NCI-H446 treated with DMSO at 0.1 percent for 48 hours (cell line): ENCODE measurements at regions not wholly inside any gene's neighbourhood (a gene's known extent, or its start where the extent isn't known, plus 50 kb on each side); places are given as distances from the start of the nearest gene placed in this dataset.

Experiments used
- DNase-seq: peaks from one replicate; lab custom pipeline; 2025; lab: John Stamatoyannopoulos, UW

DNA sequence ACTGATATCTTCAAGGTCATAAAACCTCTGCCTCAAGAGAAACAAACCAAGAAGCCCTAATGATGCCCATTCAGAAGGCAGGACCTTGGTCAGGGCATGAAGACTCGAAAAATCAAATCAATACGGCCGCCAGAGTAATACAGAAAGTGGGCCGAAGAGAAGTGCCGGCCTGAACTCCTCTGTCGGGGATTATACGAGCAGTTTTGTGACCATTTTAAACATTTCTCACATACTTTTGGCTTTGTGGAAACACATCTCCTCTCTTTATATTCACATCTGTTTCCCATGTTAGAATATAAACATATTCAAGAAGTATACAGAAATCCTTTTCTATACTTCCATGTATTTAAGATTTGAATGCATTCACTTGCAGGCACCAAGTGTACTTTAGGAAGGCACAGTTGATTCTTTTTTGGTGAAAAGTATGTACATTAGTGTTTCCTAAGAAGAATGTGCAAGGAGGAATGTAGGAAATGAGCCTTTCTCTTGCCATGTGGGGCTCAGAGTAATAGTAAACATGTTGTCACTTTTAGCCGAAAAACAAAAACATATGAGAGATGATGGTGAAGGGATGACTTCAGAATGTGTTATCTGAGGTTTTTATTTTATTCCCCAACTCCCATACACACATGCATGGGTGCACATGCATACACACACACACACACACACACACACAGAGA lies 707.9 kb upstream of the ID2 start:
- DNase-seq: no peak

DNA sequence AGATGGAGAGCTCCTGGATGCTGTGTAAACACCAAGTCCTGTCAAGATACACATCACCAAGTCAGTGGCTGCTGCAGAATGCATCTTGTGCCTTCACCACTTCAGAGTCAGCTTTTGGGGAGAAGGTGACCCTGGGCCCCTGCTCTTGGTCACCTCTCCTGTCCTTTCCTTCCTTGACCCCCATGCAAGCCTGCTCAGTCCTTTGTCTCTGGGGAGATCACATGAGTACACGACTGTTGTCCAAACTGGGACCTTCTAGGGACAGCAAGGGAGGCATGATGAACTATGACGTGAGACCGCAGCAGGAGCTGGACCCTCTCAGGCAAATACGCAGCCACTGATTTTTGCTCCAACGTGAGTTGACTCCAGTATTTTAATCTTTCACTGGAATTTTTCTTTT lies 706.9 kb upstream of the ID2 start:
- no peak for DNase-seq

DNA sequence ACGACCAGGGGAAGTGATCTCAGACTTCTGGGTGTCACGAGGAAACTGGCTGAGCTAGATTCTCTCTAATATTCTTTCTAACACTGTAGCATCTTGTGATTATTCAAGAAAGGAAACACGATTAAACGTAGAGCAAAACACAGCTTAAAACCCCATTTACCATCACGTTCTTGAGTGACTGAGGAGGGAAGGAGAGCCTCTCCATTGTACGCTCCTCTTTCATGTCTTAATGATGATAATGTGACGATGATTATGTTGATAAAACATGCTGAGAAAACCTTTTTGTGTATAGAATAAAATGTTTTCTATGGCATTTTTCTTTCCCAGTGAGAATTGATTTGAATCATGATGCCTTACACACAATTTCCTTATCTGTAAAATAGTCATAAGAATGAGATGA lies 705.6 kb upstream of the ID2 start:
- no peak for DNase-seq

GRCh38 chr2:7977981-7978380 lies 703.9 kb upstream of the ID2 start:
- DNase-seq: no peak

- no peak for DNase-seq
Measured at GRCh38 chr2:7982054-7982453, 699.8 kb upstream of the ID2 start.

DNA sequence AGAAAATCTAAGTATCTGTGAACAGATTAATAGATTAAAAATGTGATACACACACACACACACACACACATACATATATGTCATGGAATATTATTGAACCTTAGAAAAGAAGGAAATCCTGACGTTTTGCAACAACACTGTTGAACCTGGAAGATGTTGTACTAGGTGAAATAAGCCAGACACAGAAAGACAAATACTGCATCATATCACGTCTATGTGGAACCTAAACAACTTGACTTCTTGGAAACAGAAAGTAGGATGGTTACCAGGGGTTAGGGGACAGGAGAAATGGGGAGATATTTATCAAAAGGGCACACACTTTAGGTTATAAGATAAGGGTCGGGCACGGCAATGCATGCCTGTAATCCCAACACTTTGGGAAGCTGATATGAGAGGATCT lies 698.4 kb upstream of the ID2 start:
- no peak for DNase-seq

DNA sequence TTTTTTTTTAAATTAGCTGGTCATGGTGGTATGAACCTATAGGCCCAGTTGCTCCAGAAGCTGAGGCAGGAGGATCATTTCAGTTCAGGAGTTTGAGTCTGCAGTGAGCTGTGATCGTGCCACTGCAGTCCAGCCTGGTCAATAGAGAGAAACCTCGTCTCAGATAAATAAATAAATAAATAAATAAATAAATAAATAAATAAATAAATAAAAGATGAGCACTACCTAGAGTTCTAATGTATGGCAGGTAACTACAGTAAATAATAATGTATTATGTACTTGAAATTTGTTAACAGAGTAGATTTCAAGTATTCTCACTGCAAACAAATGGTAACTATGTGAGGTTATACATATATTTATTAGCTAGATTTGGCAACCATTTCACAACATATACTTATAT lies 697.9 kb upstream of the ID2 start:
- no peak for DNase-seq

DNA sequence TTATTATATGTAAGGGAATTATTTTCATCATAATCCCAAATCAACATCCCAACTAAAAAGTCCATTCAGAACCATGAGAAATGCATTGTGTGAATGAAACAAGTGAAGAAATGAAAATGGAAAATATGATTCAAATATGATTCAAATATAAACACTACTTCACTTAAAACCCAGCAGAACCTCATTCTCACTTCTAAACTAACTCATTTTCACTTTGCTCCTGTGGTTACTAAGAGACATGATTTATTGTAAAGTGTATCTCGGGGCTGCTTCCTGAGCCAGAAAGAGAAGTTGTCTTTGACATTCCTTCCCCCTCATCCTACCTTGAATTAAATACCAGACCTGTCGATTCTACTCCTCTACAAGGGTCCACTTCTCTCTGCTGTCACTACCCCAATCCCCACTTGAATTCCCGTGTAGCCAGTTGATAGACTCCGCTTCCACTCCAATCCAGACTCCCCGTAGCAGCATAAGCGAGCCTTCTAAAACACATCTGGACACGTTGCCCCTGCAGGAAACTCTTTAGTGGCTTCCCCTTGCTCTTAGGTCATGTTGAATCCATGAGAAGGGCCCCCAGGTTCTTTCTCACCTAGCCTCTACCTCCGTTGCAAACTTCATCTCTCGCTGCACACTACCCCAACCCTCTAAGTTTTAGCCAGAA lies 697.0 kb upstream of the ID2 start:
- DNase-seq: no peak

GRCh38 chr2:7986431-7986830 lies 695.4 kb upstream of the ID2 start:
- no peak for DNase-seq

DNA sequence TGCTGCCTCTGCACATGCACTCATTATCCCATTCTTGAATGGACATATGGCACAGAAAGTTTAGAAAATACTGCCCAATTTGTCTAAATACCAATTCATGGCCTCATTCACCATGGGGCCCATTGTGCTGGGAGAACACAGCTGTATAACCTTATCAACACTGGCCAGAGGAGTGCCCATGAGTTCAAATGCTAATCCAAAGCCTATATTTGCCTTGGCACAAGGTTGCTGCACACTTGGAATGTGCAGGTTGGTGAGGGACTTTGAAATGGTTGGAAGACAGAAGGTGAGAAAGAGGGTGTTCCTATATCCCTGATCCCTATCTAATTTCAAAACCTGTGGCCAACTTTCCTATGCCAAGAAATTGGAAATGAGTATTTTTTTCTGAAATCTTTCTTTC lies 693.9 kb upstream of the ID2 start:
- DNase-seq: no peak

DNA sequence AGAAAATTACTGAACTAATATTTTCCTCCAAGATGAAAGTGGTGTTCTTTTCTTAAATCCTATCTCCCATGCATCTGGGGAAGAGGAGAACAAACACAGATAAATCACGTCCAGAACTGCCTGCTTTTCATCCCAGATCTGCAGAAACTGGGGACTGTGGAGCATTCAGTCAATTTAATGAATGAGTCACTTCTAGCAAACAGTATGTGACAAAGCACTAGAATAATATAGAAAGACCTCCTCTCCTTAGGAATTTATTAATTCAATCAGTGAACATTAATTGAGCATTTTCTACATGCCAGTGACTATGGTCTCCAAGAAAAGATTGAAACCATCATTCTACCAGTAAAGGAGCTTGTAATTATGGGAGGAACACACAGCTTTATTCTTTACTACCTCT lies 693.4 kb upstream of the ID2 start:
- DNase-seq: no peak

GRCh38 chr2:7989823-7990222 lies 692.0 kb upstream of the ID2 start:
- no peak for DNase-seq

DNA sequence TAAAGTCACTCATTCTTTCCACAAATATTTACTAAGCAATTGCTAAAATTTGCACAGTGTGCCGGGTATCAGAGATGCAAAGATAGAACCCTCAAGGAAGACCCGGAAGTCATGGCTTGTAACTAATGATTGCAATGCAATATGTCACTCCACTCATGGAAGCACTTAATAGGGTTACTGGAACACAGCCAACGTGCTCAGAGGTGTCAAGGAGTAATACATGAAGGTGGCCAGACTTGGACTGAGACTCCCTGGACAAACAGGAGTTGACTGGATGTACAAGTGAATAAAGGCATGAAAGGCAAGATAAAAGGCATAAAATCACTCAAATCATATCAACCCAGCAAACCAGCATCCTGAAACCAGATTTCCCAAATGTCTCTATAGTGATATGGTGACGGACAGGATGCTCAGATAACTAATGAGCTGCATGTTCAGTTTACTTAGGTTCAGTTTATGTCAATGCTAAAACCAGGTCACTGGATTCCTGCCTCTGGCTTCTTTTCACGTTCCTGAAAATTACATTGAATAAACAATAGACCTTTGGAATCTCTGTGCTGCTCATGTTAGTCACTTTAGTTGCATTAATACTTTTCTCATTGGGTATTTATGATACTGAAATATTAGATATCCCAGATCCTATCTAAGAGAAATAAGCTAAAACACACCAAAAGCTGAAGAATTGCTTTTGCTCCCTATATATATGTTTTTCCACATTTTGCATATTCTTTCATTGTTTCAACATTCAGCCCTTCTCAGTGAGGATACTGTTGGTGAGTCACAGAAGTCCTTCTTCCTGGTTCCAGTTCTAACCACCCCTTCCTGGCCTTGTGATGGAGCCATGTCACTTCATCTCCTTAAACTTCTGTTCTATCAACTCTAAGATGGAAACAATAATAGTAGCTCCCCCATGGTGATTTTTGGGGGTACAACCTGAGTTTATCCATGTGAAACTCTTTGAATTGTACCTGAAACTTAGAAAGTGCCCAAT lies 688.9 kb upstream of the ID2 start:
- DNase-seq: no peak

GRCh38 chr2:7994397-7994951 lies 687.4 kb upstream of the ID2 start:
- DNase-seq: no peak

DNA sequence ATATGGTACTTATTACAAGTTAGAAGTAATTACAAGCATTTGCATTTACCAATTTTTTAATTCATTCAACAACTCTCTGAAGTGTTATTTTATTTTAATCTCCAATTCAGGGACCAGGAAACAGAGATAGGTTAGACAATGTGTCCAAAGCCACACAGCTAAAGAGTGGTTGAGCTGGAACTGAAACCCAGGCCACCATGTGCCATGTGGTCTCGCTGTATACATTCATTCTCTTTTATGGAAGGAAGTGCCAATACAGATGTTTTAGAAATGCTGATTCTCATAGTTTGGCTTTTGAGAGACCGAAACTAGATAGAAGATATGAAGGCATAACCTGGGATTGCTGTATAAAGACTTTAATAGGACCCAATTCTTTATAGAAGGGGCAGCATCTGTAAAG lies 684.6 kb upstream of the ID2 start:
- no peak for DNase-seq

GRCh38 chr2:7999683-8000476 lies 682.0 kb upstream of the ID2 start:
- peak; percentile 66 for DNase-seq

DNA sequence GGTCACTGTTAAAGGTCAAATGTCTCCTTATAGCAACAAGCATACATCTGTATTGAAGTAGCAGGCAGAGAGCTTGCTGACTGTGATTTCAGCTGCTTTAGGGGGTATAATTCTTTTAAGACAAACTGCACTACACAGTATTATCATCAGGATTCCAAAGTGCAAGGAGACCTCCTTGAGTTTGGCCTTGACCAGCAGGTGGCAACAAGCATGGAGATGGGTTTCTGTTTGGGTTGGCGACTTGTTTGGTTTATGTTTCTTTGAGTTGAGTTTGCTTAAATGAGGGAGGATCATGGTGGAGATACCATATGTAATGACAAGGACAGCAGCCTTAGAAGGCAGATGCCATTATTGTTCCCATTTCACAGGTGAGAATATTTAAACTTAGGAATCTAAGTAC lies 681.0 kb upstream of the ID2 start:
- no peak for DNase-seq

- no peak for DNase-seq
Measured at GRCh38 chr2:8002765-8003393, 679.0 kb upstream of the ID2 start.

DNA sequence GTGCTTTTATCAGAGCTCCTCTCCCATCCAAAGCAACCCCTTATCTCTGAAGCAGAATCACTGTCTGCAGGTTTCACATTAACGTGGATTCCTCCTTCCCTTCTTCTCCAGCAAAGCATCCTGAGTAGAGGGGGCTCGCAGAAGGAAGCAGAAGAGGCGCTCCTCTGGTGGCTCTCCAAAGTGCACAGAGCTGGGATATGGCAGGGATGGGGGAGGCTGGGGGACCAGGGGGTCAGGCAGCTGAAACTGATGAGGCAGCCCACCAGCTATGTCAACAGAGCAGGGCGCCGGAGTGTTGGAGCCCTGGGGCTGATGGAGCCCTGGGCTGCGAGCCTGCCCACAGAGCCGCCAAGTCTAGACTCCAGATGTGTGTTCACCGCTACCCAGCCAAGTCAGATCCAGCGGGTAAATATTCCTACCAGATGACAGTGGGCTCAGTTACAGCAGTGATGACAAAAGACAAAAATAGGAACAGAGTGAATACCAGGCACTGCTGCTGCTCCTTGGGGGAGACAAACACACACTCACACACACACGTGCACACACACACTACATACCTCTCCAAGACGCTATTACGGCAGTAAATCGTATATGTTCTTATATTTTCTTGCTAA lies 678.3 kb upstream of the ID2 start:
- peak; percentile 94 for DNase-seq

DNA sequence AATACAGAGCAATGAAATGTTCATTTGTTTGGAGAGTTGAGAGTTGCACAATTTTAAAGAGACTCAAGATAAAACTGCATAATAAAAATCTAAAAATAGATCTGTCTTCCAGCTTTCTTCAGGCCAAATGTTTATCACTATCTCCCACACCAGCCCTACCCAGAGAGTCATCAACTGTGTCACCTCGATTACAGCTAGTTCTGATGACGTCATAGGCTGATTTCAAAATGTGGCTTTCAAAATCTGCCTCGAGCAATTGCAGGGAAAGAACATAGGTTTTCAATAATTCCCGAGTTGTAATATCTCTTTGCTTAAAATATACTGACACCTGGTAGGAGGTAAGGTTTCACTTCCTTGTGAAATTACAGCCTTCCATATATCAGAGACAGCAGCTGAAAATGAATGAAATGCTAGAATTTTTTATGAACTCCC lies 677.6 kb upstream of the ID2 start:
- peak; percentile 19 for DNase-seq

GRCh38 chr2:8006181-8006580 lies 675.7 kb upstream of the ID2 start:
- DNase-seq: no peak
